Hepatocyte (in vitro differentiated cells): ENCODE measurements at regions not wholly inside any gene's neighbourhood (a gene's known extent, or its start where the extent isn't known, plus 50 kb on each side); places are given as distances from the start of the nearest gene placed in this dataset.

Experiments used
- DNase-seq: peaks from one replicate; pipeline ENCODE4 v3.0.0-alpha.2; 2016; ENCODE audit warnings: low spot score
- H2AFZ ChIP-seq: fragments of 200-600 bp; sonication (generic); 2 replicates; pipeline ENCODE4 v1.6.0; 2016; ENCODE audit warnings: antibody characterized with exemption, mild to moderate bottlenecking
- H3K27ac ChIP-seq: fragments of 200-600 bp; sonication (generic); 2 replicates; pipeline ENCODE4 v1.5.1; 2016; ENCODE audit warnings: mild to moderate bottlenecking
- H3K27me3 ChIP-seq: fragments of 200-600 bp; sonication (generic); 2 replicates; pipeline ENCODE4 v1.6.1; 2016
- H3K36me3 ChIP-seq: fragments of 200-600 bp; sonication (generic); replicated peaks from 2 replicates; pipeline ENCODE4 v1.5.1; 2016; ENCODE audit warnings: low read depth; ENCODE audit not compliant: insufficient read depth
- H3K4me1 ChIP-seq: fragments of 200-600 bp; sonication (generic); 2 replicates; pipeline ENCODE4 v1.5.1; 2016; ENCODE audit warnings: mild to moderate bottlenecking, moderate library complexity; ENCODE audit not compliant: insufficient read depth
- H3K4me2 ChIP-seq: fragments of 200-600 bp; sonication (generic); 2 replicates; pipeline ENCODE4 v1.6.0; 2016
- H3K4me3 ChIP-seq: fragments of 200-600 bp; sonication (generic); 2 replicates; pipeline ENCODE4 v1.5.1; 2016; ENCODE audit warnings: mild to moderate bottlenecking
- H3K79me2 ChIP-seq: fragments of 200-600 bp; sonication (generic); 2 replicates; pipeline ENCODE4 v1.6.0; 2017; ENCODE audit warnings: mild to moderate bottlenecking
- H3K9me2 ChIP-seq: fragments of 200-600 bp; sonication (generic); replicated peaks from 2 replicates; pipeline ENCODE4 v1.6.0; 2017; ENCODE audit warnings: mild to moderate bottlenecking; ENCODE audit not compliant: insufficient read depth
- H3K9me3 ChIP-seq: fragments of 200-600 bp; sonication (generic); 2 replicates; pipeline ENCODE4 v1.5.1; 2016; ENCODE audit warnings: low read depth, mild to moderate bottlenecking
- H4K20me1 ChIP-seq: fragments of 200-600 bp; sonication (generic); 2 replicates; pipeline ENCODE4 v1.6.0; 2016; ENCODE audit warnings: mild to moderate bottlenecking; ENCODE audit not compliant: insufficient read depth, poor library complexity, severe bottlenecking
- EZH2 ChIP-seq: fragments of 200-600 bp; sonication (generic); IDR thresholded peaks from 2 replicates; pipeline ENCODE4 v1.6.1; 2016; ENCODE audit warnings: antibody characterized with exemption, mild to moderate bottlenecking, borderline replicate concordance
- EZH2phosphoT487 ChIP-seq: fragments of 200-600 bp; sonication (generic); IDR thresholded peaks from one replicate; pipeline ENCODE4 v1.6.1; 2018; ENCODE audit warnings: antibody characterized with exemption, mild to moderate bottlenecking, low read depth, moderate library complexity; ENCODE audit not compliant: unreplicated experiment, severe bottlenecking
- WGBS: methylation state at CpG from one replicate; pipeline ENCODE4 v1.1.6; 2016; ENCODE audit warnings: low lambda C conversion rate; ENCODE audit errors: missing lambda C conversion rate; 5-methylcytosine and 5-hydroxymethylcytosine counted together
- TF ChIP-seq, protein P1 (sequence below): fragments of 200-600 bp; sonication (generic); IDR thresholded peaks from 2 replicates; pipeline ENCODE4 v1.5.1; 2016; ENCODE audit warnings: antibody characterized with exemption, mild to moderate bottlenecking; ENCODE audit not compliant: poor library complexity

DNA sequence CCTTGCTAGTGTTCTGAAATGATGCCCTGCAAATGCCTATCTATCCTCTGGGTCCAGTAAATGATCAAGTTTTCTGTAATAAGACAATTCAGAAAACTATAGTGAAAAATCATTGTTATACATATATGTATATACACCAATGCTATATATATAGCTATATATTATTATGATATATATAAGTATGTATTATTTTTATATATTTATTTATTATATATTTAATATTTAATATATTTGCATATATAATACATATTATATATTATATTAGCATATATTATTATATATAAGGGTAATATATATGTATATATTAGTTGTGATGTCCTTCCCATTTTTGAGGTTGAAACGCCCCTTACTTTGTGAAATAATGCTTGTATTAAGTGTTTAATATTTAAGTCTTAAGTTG, 181.4 kb upstream of the CACNA2D1 start:
- 100% methylated on average over 1 of the region's 1 CpG for WGBS
- H3K4me1 ChIP-seq = no peaks in the 10 kb centered on the region
- no peaks in the 10 kb centered on the region for H3K79me2 ChIP-seq
- H3K9me3 ChIP-seq = no peaks in the 10 kb centered on the region
- no peaks in the 10 kb centered on the region for H3K36me3 ChIP-seq
- H3K9me2 ChIP-seq = no peaks in the 10 kb centered on the region
- H3K4me2 ChIP-seq = no peak overlapping the region
- H4K20me1 ChIP-seq = no peaks in the 10 kb centered on the region
- no peak overlapping the region for H2AFZ ChIP-seq
- H3K4me3 ChIP-seq = no peak overlapping the region
- DNase-seq = no peak
- no peak overlapping the region for H3K27ac ChIP-seq
- H3K27me3 ChIP-seq = no peaks in the 10 kb centered on the region
- TF ChIP-seq EZH2phosphoT487 = no peak
- TF ChIP-seq, protein P1, sequence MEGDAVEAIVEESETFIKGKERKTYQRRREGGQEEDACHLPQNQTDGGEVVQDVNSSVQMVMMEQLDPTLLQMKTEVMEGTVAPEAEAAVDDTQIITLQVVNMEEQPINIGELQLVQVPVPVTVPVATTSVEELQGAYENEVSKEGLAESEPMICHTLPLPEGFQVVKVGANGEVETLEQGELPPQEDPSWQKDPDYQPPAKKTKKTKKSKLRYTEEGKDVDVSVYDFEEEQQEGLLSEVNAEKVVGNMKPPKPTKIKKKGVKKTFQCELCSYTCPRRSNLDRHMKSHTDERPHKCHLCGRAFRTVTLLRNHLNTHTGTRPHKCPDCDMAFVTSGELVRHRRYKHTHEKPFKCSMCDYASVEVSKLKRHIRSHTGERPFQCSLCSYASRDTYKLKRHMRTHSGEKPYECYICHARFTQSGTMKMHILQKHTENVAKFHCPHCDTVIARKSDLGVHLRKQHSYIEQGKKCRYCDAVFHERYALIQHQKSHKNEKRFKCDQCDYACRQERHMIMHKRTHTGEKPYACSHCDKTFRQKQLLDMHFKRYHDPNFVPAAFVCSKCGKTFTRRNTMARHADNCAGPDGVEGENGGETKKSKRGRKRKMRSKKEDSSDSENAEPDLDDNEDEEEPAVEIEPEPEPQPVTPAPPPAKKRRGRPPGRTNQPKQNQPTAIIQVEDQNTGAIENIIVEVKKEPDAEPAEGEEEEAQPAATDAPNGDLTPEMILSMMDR = no peak
- TF ChIP-seq EZH2 = no peak

DNA sequence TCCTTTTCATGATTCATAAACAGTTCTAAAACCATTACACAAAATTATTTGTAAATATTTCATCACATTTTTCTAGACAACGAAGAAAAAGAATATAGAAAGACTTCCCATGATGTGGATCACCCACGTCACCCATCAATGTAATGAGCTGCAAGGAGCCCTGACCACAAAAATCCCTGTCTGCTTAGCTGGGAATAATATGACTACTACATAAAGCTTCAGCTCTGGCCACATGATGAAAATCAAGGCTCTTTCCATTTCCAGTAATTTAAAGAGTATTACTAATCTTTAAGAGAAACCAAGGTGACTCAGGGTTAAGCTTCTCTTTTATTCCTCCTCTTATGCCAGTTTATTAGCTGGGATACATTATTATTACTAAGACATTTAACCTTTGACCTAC, 180.8 kb upstream of the CACNA2D1 start:
- Histone ChIP-seq H2AFZ (no peak overlapping the region), H3K79me2 (no peaks in the 10 kb centered on the region), H3K36me3 (no peaks in the 10 kb centered on the region), H4K20me1 (no peaks in the 10 kb centered on the region), H3K4me3 (no peak overlapping the region), H3K4me2 (no peak overlapping the region), H3K27ac (no peak overlapping the region), H3K4me1 (no peaks in the 10 kb centered on the region), H3K9me2 (no peaks in the 10 kb centered on the region), H3K9me3 (no peaks in the 10 kb centered on the region), H3K27me3 (no peaks in the 10 kb centered on the region)
- WGBS = 63% methylated on average over 2 of the region's 2 CpGs
- TF ChIP-seq, protein P1 = no peak
- TF ChIP-seq EZH2 (no peak), EZH2phosphoT487 (no peak)
- DNase-seq = no peak

DNA sequence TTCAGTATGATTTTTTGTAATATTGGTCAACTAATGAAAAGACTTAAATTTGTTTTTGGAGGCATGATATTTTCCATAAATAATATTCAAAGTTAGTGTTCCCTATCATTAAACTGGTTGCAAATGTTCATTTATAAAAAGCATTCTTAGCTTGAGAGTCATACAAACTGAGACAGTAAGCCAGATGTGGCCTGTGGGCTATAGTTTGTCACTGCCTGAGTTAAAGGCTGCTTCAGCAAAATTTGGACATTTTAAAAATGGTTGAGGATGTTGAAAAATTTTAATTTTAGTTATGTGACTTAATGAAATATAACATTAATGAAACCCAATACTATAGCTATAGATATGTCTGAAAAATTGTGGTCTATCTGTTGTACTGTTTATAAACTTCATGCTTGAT, 180.2 kb upstream of the CACNA2D1 start:
- H2AFZ ChIP-seq = no peak overlapping the region
- no peak for DNase-seq
- H3K4me1 ChIP-seq = no peaks in the 10 kb centered on the region
- no peaks in the 10 kb centered on the region for H3K79me2 ChIP-seq
- TF ChIP-seq, protein P1 = no peak
- TF ChIP-seq EZH2 (no peak), EZH2phosphoT487 (no peak)
- H3K4me2 ChIP-seq = no peak overlapping the region
- H3K36me3 ChIP-seq = no peaks in the 10 kb centered on the region
- no peak overlapping the region for H3K4me3 ChIP-seq
- H3K9me2 ChIP-seq = no peaks in the 10 kb centered on the region
- H4K20me1 ChIP-seq = no peaks in the 10 kb centered on the region
- H3K9me3 ChIP-seq = no peaks in the 10 kb centered on the region
- no peak overlapping the region for H3K27ac ChIP-seq
- H3K27me3 ChIP-seq = no peaks in the 10 kb centered on the region

DNA sequence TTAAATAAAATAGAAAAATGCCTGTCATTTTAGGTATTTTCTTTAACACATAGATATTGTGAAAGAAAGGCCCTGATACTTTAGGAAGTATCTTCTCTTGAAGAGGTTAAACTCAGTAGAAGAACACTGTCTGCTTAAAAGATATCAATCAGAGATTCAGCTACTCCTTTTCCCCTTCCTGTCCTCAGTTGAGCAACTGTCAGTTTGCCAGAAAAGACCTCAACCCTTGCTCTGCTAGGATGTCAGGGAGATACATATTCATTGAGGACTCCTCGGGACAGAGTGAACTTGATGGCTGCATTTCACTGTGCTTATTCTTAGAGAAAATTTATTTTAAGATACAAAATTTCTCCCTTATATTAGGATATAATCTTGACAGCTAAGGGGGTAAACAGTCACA, 173.6 kb upstream of the CACNA2D1 start:
- Histone ChIP-seq H3K36me3 (no peaks in the 10 kb centered on the region), H4K20me1 (no peaks in the 10 kb centered on the region), H3K4me3 (no peak overlapping the region), H3K27me3 (no peaks in the 10 kb centered on the region), H3K4me2 (no peak overlapping the region), H3K9me3 (no peaks in the 10 kb centered on the region), H2AFZ (no peak overlapping the region), H3K4me1 (no peaks in the 10 kb centered on the region), H3K79me2 (no peaks in the 10 kb centered on the region), H3K9me2 (no peaks in the 10 kb centered on the region), H3K27ac (no peak overlapping the region)
- WGBS = 94% methylated on average over 1 of the region's 1 CpG
- DNase-seq = no peak
- no peak for TF ChIP-seq EZH2
